Esophagus muscularis mucosa (tissue), 4 donors: ENCODE measurements at regions not wholly inside any gene's neighbourhood (a gene's known extent, or its start where the extent isn't known, plus 50 kb on each side); places are given as distances from the start of the nearest gene placed in this dataset.

Experiments used
- DNase-seq: peaks from one replicate; pipeline ENCODE4 v3.0.0-alpha.2; 2017; ENCODE audit errors: extremely low spot score
- H3K27ac ChIP-seq, 4 donors: fragments of 200-600 bp; sonication (generic); replicated peaks in 1 of 4; 1 replicate in 3 of 4; 2 replicates in 1 of 4; pipeline ENCODE4 v1.5.1; 2016 to 2019; ENCODE audit warnings: mild to moderate bottlenecking in 1 of 4
- H3K27me3 ChIP-seq, 4 donors: fragments of 200-600 bp; sonication (generic); one replicate each; pipeline versions ENCODE4 v1.5.1 to v1.6.0; 2016 to 2019
- H3K36me3 ChIP-seq, 4 donors: fragments of 200-600 bp; sonication (generic); one replicate each; pipeline ENCODE4 v1.5.1; 2016 to 2019
- H3K4me1 ChIP-seq, 4 donors: fragments of 200-600 bp; sonication (generic); one replicate each; pipeline ENCODE4 v1.5.1; 2016 to 2019
- H3K4me3 ChIP-seq, 4 donors: fragments of 200-600 bp; sonication (generic); 1 replicate in 2 of 4; 2 replicates in 2 of 4; pipeline ENCODE4 v1.5.1; 2016 to 2019; ENCODE audit warnings: mild to moderate bottlenecking in 4 of 4, moderate library complexity in 1 of 4
- H3K9me3 ChIP-seq, 4 donors: fragments of 200-600 bp; sonication (generic); 1 replicate in 3 of 4; 2 replicates in 1 of 4; pipeline ENCODE4 v1.5.1; 2016 to 2019
- EP300 ChIP-seq: sonication (generic); formaldehyde crosslinking; IDR thresholded peaks from one replicate; pipeline ENCODE4 v1.6.1; 2017; ENCODE audit warnings: antibody characterized with exemption
- POLR2A ChIP-seq: fragments of 450-650 bp; IDR thresholded peaks from one replicate; pipeline ENCODE4 v1.6.1; 2017; ENCODE audit warnings: antibody characterized with exemption, moderate library complexity, mild to moderate bottlenecking, low read depth
- POLR2AphosphoS5 ChIP-seq, 2 donors: sonication (generic); formaldehyde crosslinking; IDR thresholded peaks; one replicate each; pipeline ENCODE4 v1.6.1; 2017; ENCODE audit warnings: antibody characterized with exemption in 2 of 2
- WGBS: methylation state at CpG from one replicate; pipeline ENCODE4 v1.1.5; 2018; 5-methylcytosine and 5-hydroxymethylcytosine counted together
- intact Hi-C: fragments of 100-400 bp; cut with DNase I; formaldehyde crosslinking; loops from one replicate; pipeline ENCODE4 v1.15.1; 2023
- TF ChIP-seq, protein P1 (sequence below), 3 experiments: fragments of 200-600 bp in 2 of 3; fragments of 450-650 bp in 1 of 3; sonication (generic) in 2 of 3; IDR thresholded peaks; one replicate each; pipeline ENCODE4 v1.5.1; 2017 to 2019; ENCODE audit warnings: antibody characterized with exemption in 3 of 3, mild to moderate bottlenecking in 2 of 3, moderate library complexity in 1 of 3

DNA sequence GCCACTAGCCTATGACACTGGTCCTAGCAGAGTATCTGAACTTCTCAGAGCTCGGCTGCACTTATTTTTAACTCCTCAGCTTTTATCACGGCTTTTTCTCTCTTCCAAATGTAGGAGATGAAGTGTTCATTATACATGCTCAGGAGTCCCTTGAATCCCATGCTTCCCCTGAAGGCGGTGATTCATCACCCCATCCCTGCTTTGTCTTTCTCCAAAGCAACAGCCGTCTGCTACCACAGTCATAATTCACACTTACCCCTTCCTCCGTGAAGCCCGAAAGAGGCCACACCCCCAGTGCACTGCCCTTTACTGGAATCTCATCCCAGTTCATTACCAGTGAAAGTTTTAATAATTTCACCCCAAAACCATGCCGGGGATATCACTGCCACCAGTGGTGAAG, 301.5 kb upstream of the SHH start:
- no peak overlapping the region for H3K4me3 ChIP-seq
- no peak for DNase-seq
- H3K4me1 ChIP-seq = no peaks in the 10 kb centered on the region
- no peak for TF ChIP-seq POLR2AphosphoS5 (IDR thresholded peaks at IDR 0.05)
- no peak for TF ChIP-seq POLR2A
- TF ChIP-seq, protein P1, sequence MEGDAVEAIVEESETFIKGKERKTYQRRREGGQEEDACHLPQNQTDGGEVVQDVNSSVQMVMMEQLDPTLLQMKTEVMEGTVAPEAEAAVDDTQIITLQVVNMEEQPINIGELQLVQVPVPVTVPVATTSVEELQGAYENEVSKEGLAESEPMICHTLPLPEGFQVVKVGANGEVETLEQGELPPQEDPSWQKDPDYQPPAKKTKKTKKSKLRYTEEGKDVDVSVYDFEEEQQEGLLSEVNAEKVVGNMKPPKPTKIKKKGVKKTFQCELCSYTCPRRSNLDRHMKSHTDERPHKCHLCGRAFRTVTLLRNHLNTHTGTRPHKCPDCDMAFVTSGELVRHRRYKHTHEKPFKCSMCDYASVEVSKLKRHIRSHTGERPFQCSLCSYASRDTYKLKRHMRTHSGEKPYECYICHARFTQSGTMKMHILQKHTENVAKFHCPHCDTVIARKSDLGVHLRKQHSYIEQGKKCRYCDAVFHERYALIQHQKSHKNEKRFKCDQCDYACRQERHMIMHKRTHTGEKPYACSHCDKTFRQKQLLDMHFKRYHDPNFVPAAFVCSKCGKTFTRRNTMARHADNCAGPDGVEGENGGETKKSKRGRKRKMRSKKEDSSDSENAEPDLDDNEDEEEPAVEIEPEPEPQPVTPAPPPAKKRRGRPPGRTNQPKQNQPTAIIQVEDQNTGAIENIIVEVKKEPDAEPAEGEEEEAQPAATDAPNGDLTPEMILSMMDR (IDR thresholded peaks at IDR 0.05) = no peak
- no peak for TF ChIP-seq EP300
- intact Hi-C loops = no loop called here
- no peaks in the 10 kb centered on the region for H3K9me3 ChIP-seq
- no peaks in the 10 kb centered on the region for H3K36me3 ChIP-seq
- H3K27ac ChIP-seq = no peak overlapping the region
- whole genome bisulfite sequencing = 70% methylated on average over 7 of the region's 7 CpGs
- peaks cover 0 to 7% (median 0%) of the 10 kb centered on the region in 4 donors for H3K27me3 ChIP-seq

DNA sequence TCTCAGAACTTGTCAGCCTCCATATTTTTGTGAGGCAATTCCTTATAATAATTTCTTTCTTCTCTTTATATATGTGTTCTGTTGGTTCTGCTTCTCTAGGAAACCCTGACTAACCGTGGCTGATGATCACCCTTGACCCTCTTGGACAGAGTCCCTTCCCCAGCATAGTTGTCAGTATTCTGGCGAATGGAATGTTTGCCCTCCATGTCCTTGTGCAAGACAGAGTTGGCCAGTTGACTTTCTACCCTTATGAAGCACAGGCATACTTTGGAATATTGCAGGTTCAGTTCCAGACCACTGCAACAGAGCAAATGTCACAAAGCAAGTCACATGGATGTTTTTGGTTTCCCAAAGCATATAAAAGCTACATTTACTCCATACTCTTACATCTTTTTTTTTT, 297.7 kb upstream of the SHH start:
- Histone ChIP-seq H3K27me3 (peaks cover 0 to 7% (median 0%) of the 10 kb centered on the region in 4 donors), H3K9me3 (no peaks in the 10 kb centered on the region), H3K4me3 (no peak overlapping the region), H3K27ac (no peak overlapping the region), H3K36me3 (no peaks in the 10 kb centered on the region), H3K4me1 (no peaks in the 10 kb centered on the region)
- DNase-seq = no peak
- TF ChIP-seq, protein P1 (IDR thresholded peaks at IDR 0.05) = no peak
- TF ChIP-seq POLR2AphosphoS5 (IDR thresholded peaks at IDR 0.05) = no peak
- no peak for TF ChIP-seq POLR2A
- TF ChIP-seq EP300 = no peak
- intact Hi-C loops = no loop called here
- WGBS = 63% methylated on average over 2 of the region's 2 CpGs

DNA sequence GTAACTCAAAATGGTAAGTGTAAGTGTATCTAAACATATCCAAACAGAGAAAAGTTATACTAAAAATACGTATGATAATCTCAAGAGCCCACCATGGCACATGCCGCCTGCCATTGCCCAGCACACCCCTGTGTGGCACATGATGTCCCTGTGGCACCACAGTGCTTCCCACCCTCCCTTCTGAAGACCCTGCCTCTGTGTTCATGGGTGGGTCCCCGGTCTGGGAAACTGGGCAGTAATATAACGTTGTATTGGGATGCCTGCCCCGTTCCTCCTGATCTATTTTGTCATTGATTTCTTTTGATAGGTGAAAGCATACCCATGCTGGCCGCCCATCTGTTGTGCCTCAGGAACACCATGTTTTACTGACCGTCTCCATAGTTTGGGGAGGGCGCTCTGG, 296.8 kb upstream of the SHH start:
- Histone ChIP-seq H3K4me3 (no peak overlapping the region), H3K4me1 (no peaks in the 10 kb centered on the region), H3K9me3 (no peaks in the 10 kb centered on the region), H3K36me3 (no peaks in the 10 kb centered on the region), H3K27me3 (peaks cover 0 to 9% (median 0%) of the 10 kb centered on the region in 4 donors), H3K27ac (no peak overlapping the region)
- 87% methylated on average over 8 of the region's 8 CpGs for WGBS
- intact Hi-C loops = no loop called here
- no peak for DNase-seq
- TF ChIP-seq EP300 (no peak), POLR2AphosphoS5 (IDR thresholded peaks at IDR 0.05) (no peak), POLR2A (no peak)
- TF ChIP-seq, protein P1 (IDR thresholded peaks at IDR 0.05) = no peak

DNA sequence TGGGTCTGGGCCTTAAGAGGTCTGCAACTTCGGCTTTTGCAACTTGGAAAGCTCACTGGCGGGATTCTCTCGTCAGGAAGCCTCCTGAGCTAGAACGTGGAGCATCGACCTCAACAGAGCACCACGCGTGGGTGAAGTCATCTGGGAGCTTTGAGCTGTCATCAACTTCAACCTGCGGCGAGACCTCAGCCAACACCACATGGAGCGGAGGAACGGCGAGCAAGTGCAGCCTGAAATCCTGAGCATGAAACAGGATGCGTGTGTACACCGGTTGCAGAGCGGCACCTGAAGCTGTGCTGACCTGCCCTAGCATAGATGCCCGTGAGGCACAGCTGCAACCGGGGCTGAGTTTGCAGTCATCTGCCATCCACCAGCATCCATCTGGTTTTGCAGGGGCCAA, 295.7 kb upstream of the SHH start:
- intact Hi-C loops = no loop called here
- Histone ChIP-seq H3K27me3 (peaks cover 0 to 11% (median 0%) of the 10 kb centered on the region in 4 donors), H3K36me3 (no peaks in the 10 kb centered on the region), H3K4me3 (no peak overlapping the region), H3K27ac (no peak overlapping the region), H3K4me1 (no peaks in the 10 kb centered on the region), H3K9me3 (no peaks in the 10 kb centered on the region)
- no peak for DNase-seq
- no peak for TF ChIP-seq POLR2A
- no peak for TF ChIP-seq POLR2AphosphoS5 (IDR thresholded peaks at IDR 0.05)
- TF ChIP-seq EP300 = no peak
- TF ChIP-seq, protein P1 (IDR thresholded peaks at IDR 0.05) = no peak
- WGBS = 84% methylated on average over 17 of the region's 17 CpGs

DNA sequence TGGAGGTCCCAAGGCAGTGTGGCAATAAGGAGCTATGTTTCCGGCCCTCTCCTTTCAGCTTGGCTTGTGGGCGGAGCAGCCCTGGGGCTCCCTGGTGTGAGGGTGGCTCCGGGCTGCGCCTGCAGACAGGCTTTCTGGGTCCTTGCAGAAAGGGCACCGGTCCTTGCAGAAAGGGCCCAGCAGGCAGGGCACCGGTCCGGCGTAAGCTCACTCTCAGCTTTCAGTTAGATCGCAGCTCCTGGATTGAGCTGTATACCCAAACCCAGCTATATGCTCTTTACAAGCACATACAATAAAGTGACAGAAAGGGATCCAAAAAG, 293.8 kb upstream of the SHH start:
- intact Hi-C loops = no loop called here
- H3K27me3 ChIP-seq = peaks cover 0 to 11% (median 0%) of the 10 kb centered on the region in 4 donors
- H3K9me3 ChIP-seq = no peaks in the 10 kb centered on the region
- H3K27ac ChIP-seq = no peak overlapping the region
- H3K36me3 ChIP-seq = no peaks in the 10 kb centered on the region
- H3K4me1 ChIP-seq = no peaks in the 10 kb centered on the region
- TF ChIP-seq POLR2AphosphoS5 (IDR thresholded peaks at IDR 0.05) (no peak), POLR2A (no peak)
- TF ChIP-seq, protein P1 (IDR thresholded peaks at IDR 0.05) = no peak
- WGBS = 100% methylated on average over 4 of the region's 9 CpGs
- no peak overlapping the region for H3K4me3 ChIP-seq
- no peak for DNase-seq
